ENCODE measurements at regions not wholly inside any gene's neighbourhood (a gene's known extent, or its start where the extent isn't known, plus 50 kb on each side); places are given as distances from the start of the nearest gene placed in this dataset.
A peak's percentile ranks its signal among the peaks of the same experiment; 100 is the strongest.
"Not testable (repeated sequence)": the region's sequence is repeated elsewhere in the genome, so short reads cannot be mapped to it uniquely, and the experiment has no call there.

GRCh38 chr4:19492606-19493005 lies 759.1 kb upstream of the SLIT2 start:
- no peak for DNase-seq

- no peak for DNase-seq
Measured at GRCh38 chr4:19486400-19486799, 765.3 kb upstream of the SLIT2 start.

- no peak for DNase-seq
Measured at GRCh38 chr4:19478791-19479190, 772.9 kb upstream of the SLIT2 start.

- DNase-seq = no peak
Measured at GRCh38 chr4:19473569-19473968, 778.1 kb upstream of the SLIT2 start.

- DNase-seq = no peak
Measured at GRCh38 chr4:19472666-19473065, 779.0 kb upstream of the SLIT2 start.

GRCh38 chr4:19470001-19470400 lies 781.7 kb upstream of the SLIT2 start:
- not testable (repeated sequence) for DNase-seq

GRCh38 chr4:19462117-19462516 lies 789.6 kb upstream of the SLIT2 start:
- no peak for DNase-seq

- peak; percentile 65 for DNase-seq
Measured at GRCh38 chr4:19455850-19456602, 795.7 kb upstream of the SLIT2 start.

- peak; percentile 19 for DNase-seq
Measured at GRCh38 chr4:19455196-19455595, 796.5 kb upstream of the SLIT2 start.

- no peak for DNase-seq
Measured at GRCh38 chr4:19438233-19438632, 813.5 kb upstream of the SLIT2 start.

GRCh38 chr4:19437008-19437407 lies 814.7 kb upstream of the SLIT2 start:
- DNase-seq = no peak

GRCh38 chr4:19429684-19430083 lies 822.0 kb upstream of the SLIT2 start:
- no peak for DNase-seq

GRCh38 chr4:19425146-19425545 lies 826.6 kb upstream of the SLIT2 start:
- no peak for DNase-seq

GRCh38 chr4:19417256-19417655 lies 834.4 kb upstream of the SLIT2 start:
- DNase-seq = no peak

- DNase-seq = no peak
Measured at GRCh38 chr4:19416146-19416545, 835.6 kb upstream of the SLIT2 start.

- DNase-seq = no peak
Measured at GRCh38 chr4:19408490-19408889, 843.2 kb upstream of the SLIT2 start.

GRCh38 chr4:19406789-19407188 lies 844.9 kb upstream of the SLIT2 start:
- no peak for DNase-seq

GRCh38 chr4:19403786-19404370 lies 847.8 kb upstream of the SLIT2 start:
- DNase-seq = no peak

GRCh38 chr4:19402581-19403065 lies 849.1 kb upstream of the SLIT2 start:
- DNase-seq = no peak

- no peak for DNase-seq
Measured at GRCh38 chr4:19401301-19402080, 850.2 kb upstream of the SLIT2 start.

GRCh38 chr4:19400820-19401219 lies 850.9 kb upstream of the SLIT2 start:
- no peak for DNase-seq

GRCh38 chr4:19399001-19399400 lies 852.7 kb upstream of the SLIT2 start:
- DNase-seq = no peak

GRCh38 chr4:19386786-19387185 lies 864.9 kb upstream of the SLIT2 start:
- DNase-seq = no peak
